Keratinocyte (primary cell): ENCODE measurements at regions not wholly inside any gene's neighbourhood (a gene's known extent, or its start where the extent isn't known, plus 50 kb on each side); places are given as distances from the start of the nearest gene placed in this dataset.

ENCODE experiments used
- DNase-seq: peaks from one replicate; pipeline ENCODE4 v3.0.0-alpha.2; 2011; ENCODE audit warnings: low read depth, missing footprints, low spot score
- FAIRE-seq: peaks from 2 replicates; lab custom pipeline; 2011; peaks lifted over from hg19 to GRCh38; lab: Jason Lieb, UNC
- H2AFZ ChIP-seq: 2 replicates; pipeline ENCODE4 v1.6.0; 2012; ENCODE audit warnings: low read length, control low read depth, inconsistent platforms; ENCODE audit not compliant: control insufficient read depth
- H3K27ac ChIP-seq: 2 replicates; pipeline ENCODE4 v1.5.1; 2011; ENCODE audit warnings: low read length; ENCODE audit not compliant: control insufficient read depth, insufficient read depth
- H3K27me3 ChIP-seq: 3 replicates; pipeline ENCODE4 v1.6.0; 2011; ENCODE audit warnings: low read length; ENCODE audit not compliant: control insufficient read depth, insufficient read depth; ENCODE audit errors: extremely low read depth
- H3K36me3 ChIP-seq, 2 experiments: 2 replicates in 1 of 2; 3 replicates in 1 of 2; pipeline ENCODE4 v1.5.1; 2011; ENCODE audit warnings: low read length in 2 of 2, mild to moderate bottlenecking in 1 of 2; ENCODE audit not compliant: control insufficient read depth in 2 of 2, insufficient read depth in 2 of 2; ENCODE audit errors: extremely low read depth in 1 of 2
- H3K4me1 ChIP-seq: 3 replicates; pipeline ENCODE4 v1.5.1; 2011; ENCODE audit warnings: low read length; ENCODE audit not compliant: control insufficient read depth, insufficient read depth; ENCODE audit errors: extremely low read depth
- H3K4me2 ChIP-seq: 3 replicates; pipeline ENCODE4 v1.6.0; 2011; ENCODE audit warnings: low read depth, low read length; ENCODE audit not compliant: control insufficient read depth, insufficient read depth; ENCODE audit errors: extremely low read depth
- H3K4me3 ChIP-seq, 3 experiments: fragments of 200-600 bp in 1 of 3; sonication (generic) in 1 of 3; 2 replicates in 2 of 3; 3 replicates in 1 of 3; pipeline ENCODE4 v1.5.1; 2011 to 2016; ENCODE audit warnings: low read length in 3 of 3, mild to moderate bottlenecking in 3 of 3, control low read depth in 2 of 3, inconsistent platforms in 1 of 3, low read depth in 1 of 3, mixed read lengths in 1 of 3, mixed run types in 1 of 3, moderate library complexity in 1 of 3; ENCODE audit not compliant: control insufficient read depth in 2 of 3, insufficient read depth in 2 of 3; ENCODE audit errors: extremely low read depth in 1 of 3
- H3K79me2 ChIP-seq: 2 replicates; pipeline ENCODE4 v1.6.0; 2012; ENCODE audit warnings: low read length; ENCODE audit not compliant: control insufficient read depth, insufficient read depth
- H3K9ac ChIP-seq: 3 replicates; pipeline ENCODE4 v1.6.0; 2011; ENCODE audit warnings: low read length; ENCODE audit not compliant: control insufficient read depth, insufficient read depth; ENCODE audit errors: extremely low read depth
- H3K9me1 ChIP-seq: 3 replicates; pipeline ENCODE4 v1.6.0; 2011; ENCODE audit warnings: low read length; ENCODE audit not compliant: control insufficient read depth, insufficient read depth; ENCODE audit errors: extremely low read depth
- H3K9me3 ChIP-seq: 2 replicates; pipeline ENCODE4 v1.5.1; 2012; ENCODE audit warnings: low read depth, low read length; ENCODE audit not compliant: control insufficient read depth
- H4K20me1 ChIP-seq: 3 replicates; pipeline ENCODE4 v1.6.0; 2011; ENCODE audit warnings: low read length; ENCODE audit not compliant: control insufficient read depth, insufficient read depth; ENCODE audit errors: extremely low read depth
- CTCF ChIP-seq, 3 experiments: IDR thresholded peaks in 1 of 3; conservative IDR thresholded peaks in 1 of 3; optimal IDR thresholded peaks in 1 of 3; 2 replicates in 2 of 3; 3 replicates in 1 of 3; pipeline versions ENCODE3 to v1.5.1; 2011; ENCODE audit warnings: low read length in 3 of 3, mild to moderate bottlenecking in 3 of 3, moderate library complexity in 2 of 3, control low read depth in 1 of 3, inconsistent platforms in 1 of 3; ENCODE audit not compliant: insufficient read depth in 2 of 3; ENCODE audit errors: extremely low read depth in 1 of 3
- EZH2 ChIP-seq: IDR thresholded peaks from one replicate; pipeline ENCODE4 v1.6.1; 2012; ENCODE audit warnings: inconsistent platforms, mild to moderate bottlenecking, low read length, moderate library complexity
- dilution Hi-C: fragments of 300-500 bp; cut with MboI; formaldehyde crosslinking; loops from one replicate; pipeline ENCODE4 v1.7.0; 2020; ENCODE audit warnings: low sequenced_read_pairs; ENCODE audit not compliant: extremely low pct_ligation_motif_present

- H3K9ac ChIP-seq: no peak overlapping the region
- no peak for FAIRE-seq
- no peak overlapping the region for H2AFZ ChIP-seq
- H3K4me1 ChIP-seq: no peaks in the 10 kb centered on the region
- H3K36me3 ChIP-seq: no peaks in the 10 kb centered on the region
- no peak for TF ChIP-seq CTCF (optimal IDR thresholded peaks at IDR 0.05 in 1 of 3, IDR thresholded peaks at IDR 0.05 in 1 of 3, conservative IDR thresholded peaks at IDR 0.05 in 1 of 3; ENCODE audit: extremely low read depth in 1 of 3, insufficient read depth in 2 of 3, low read length in 3 of 3)
- no peak for TF ChIP-seq EZH2
- DNase-seq: no peak
- H4K20me1 ChIP-seq: no peaks in the 10 kb centered on the region
- H3K27me3 ChIP-seq: no peaks in the 10 kb centered on the region
- H3K4me3 ChIP-seq: no peak overlapping the region
- no peak overlapping the region for H3K27ac ChIP-seq
- peaks cover under 1% of the 10 kb centered on the region for H3K9me3 ChIP-seq
- H3K4me2 ChIP-seq: no peak overlapping the region
- dilution Hi-C loops: no loop called here
- H3K9me1 ChIP-seq: no peaks in the 10 kb centered on the region
- H3K79me2 ChIP-seq: no peaks in the 10 kb centered on the region
Measured at GRCh38 chr2:104213758-104214157, 640.2 kb upstream of the POU3F3 start.

GRCh38 chr2:104215269-104216161, 638.4 kb upstream of the POU3F3 start:
- no peaks in the 10 kb centered on the region for H3K9me1 ChIP-seq
- H3K4me2 ChIP-seq: no peak overlapping the region
- H3K79me2 ChIP-seq: no peaks in the 10 kb centered on the region
- DNase-seq (no peak), FAIRE-seq (no peak)
- H3K9ac ChIP-seq: no peak overlapping the region
- H4K20me1 ChIP-seq: no peaks in the 10 kb centered on the region
- H3K36me3 ChIP-seq: no peaks in the 10 kb centered on the region
- H3K27me3 ChIP-seq: no peaks in the 10 kb centered on the region
- no peaks in the 10 kb centered on the region for H3K9me3 ChIP-seq
- no peak overlapping the region for H2AFZ ChIP-seq
- H3K27ac ChIP-seq: no peak overlapping the region
- no peaks in the 10 kb centered on the region for H3K4me1 ChIP-seq
- dilution Hi-C loops: no loop called here
- no peak overlapping the region for H3K4me3 ChIP-seq
- no peak for TF ChIP-seq CTCF (optimal IDR thresholded peaks at IDR 0.05 in 1 of 3, IDR thresholded peaks at IDR 0.05 in 1 of 3, conservative IDR thresholded peaks at IDR 0.05 in 1 of 3; ENCODE audit: extremely low read depth in 1 of 3, insufficient read depth in 2 of 3, low read length in 3 of 3)
- TF ChIP-seq EZH2: no peak
